ENCODE measurements at regions not wholly inside any gene's neighbourhood (a gene's known extent, or its start where the extent isn't known, plus 50 kb on each side); places are given as distances from the start of the nearest gene placed in this dataset.

- Mint-ChIP-seq H3K27me3 (ENCODE audit: low read depth) (no peaks in the 10 kb centered on the region), H3K4me3 (no peak overlapping the region), H3K36me3 (ENCODE audit: low read depth) (no peaks in the 10 kb centered on the region), H3K4me1 (no peaks in the 10 kb centered on the region), H3K27ac (ENCODE audit: unreplicated experiment) (no peak overlapping the region), H3K9me3 (no peaks in the 10 kb centered on the region)
- no peak for TF ChIP-seq CTCF (conservative IDR thresholded peaks at IDR 0.05)
- DNase-seq (ENCODE audit: low read depth, low spot score) = no peak
These were observed 72.3 kb upstream of the CNTLN start for GRCh38 chr9:17062497-17062896.

- Mint-ChIP-seq H3K4me3 (no peak overlapping the region), H3K27ac (ENCODE audit: unreplicated experiment) (no peak overlapping the region), H3K4me1 (no peaks in the 10 kb centered on the region), H3K36me3 (ENCODE audit: low read depth) (no peaks in the 10 kb centered on the region), H3K9me3 (peaks cover 8% of the 10 kb centered on the region), H3K27me3 (ENCODE audit: low read depth) (no peaks in the 10 kb centered on the region)
- no peak for TF ChIP-seq CTCF (conservative IDR thresholded peaks at IDR 0.05)
- no peak for DNase-seq (ENCODE audit: low read depth, low spot score)
These were observed 74.4 kb upstream of the CNTLN start for GRCh38 chr9:17060450-17060849.

- Mint-ChIP-seq H3K36me3 (ENCODE audit: low read depth) (no peaks in the 10 kb centered on the region), H3K4me1 (no peaks in the 10 kb centered on the region), H3K27me3 (ENCODE audit: low read depth) (no peaks in the 10 kb centered on the region), H3K27ac (ENCODE audit: unreplicated experiment) (no peak overlapping the region), H3K4me3 (no peak overlapping the region), H3K9me3 (peaks cover 11% of the 10 kb centered on the region)
- no peak for DNase-seq (ENCODE audit: low read depth, low spot score)
- TF ChIP-seq CTCF (conservative IDR thresholded peaks at IDR 0.05) = no peak
These were observed 75.4 kb upstream of the CNTLN start for GRCh38 chr9:17059465-17059864.

GRCh38 chr9:17057729-17058128 is 77.1 kb upstream of the CNTLN start:
- Mint-ChIP-seq H3K36me3 (ENCODE audit: low read depth) (no peaks in the 10 kb centered on the region), H3K4me3 (no peak overlapping the region), H3K27me3 (ENCODE audit: low read depth) (no peaks in the 10 kb centered on the region), H3K27ac (ENCODE audit: unreplicated experiment) (no peak overlapping the region), H3K4me1 (no peaks in the 10 kb centered on the region), H3K9me3 (peaks cover 11% of the 10 kb centered on the region)
- TF ChIP-seq CTCF (conservative IDR thresholded peaks at IDR 0.05) = no peak
- DNase-seq (ENCODE audit: low read depth, low spot score) = no peak

GRCh38 chr9:17052626-17053025 is 82.2 kb upstream of the CNTLN start:
- Mint-ChIP-seq H3K4me3 (no peak overlapping the region), H3K36me3 (ENCODE audit: low read depth) (no peaks in the 10 kb centered on the region), H3K27ac (ENCODE audit: unreplicated experiment) (no peak overlapping the region), H3K9me3 (peaks cover 11% of the 10 kb centered on the region), H3K4me1 (no peaks in the 10 kb centered on the region), H3K27me3 (ENCODE audit: low read depth) (no peaks in the 10 kb centered on the region)
- no peak for DNase-seq (ENCODE audit: low read depth, low spot score)
- no peak for TF ChIP-seq CTCF (conservative IDR thresholded peaks at IDR 0.05)

- H3K27ac Mint-ChIP-seq (ENCODE audit: unreplicated experiment) = no peak overlapping the region
- no peak for DNase-seq (ENCODE audit: low read depth, low spot score)
- H3K9me3 Mint-ChIP-seq = no peaks in the 10 kb centered on the region
- H3K36me3 Mint-ChIP-seq (ENCODE audit: low read depth) = peaks cover 2% of the 10 kb centered on the region
- no peak overlapping the region for H3K4me3 Mint-ChIP-seq
- no peaks in the 10 kb centered on the region for H3K4me1 Mint-ChIP-seq
- TF ChIP-seq CTCF (conservative IDR thresholded peaks at IDR 0.05) = no peak
- no peaks in the 10 kb centered on the region for H3K27me3 Mint-ChIP-seq (ENCODE audit: low read depth)
These were observed 89.4 kb upstream of the CNTLN start for GRCh38 chr9:17045381-17045940.

Measured in neural crest cell (in vitro differentiated cells).